ENCODE measurements at regions not wholly inside any gene's neighbourhood (a gene's known extent, or its start where the extent isn't known, plus 50 kb on each side); places are given as distances from the start of the nearest gene placed in this dataset.

GRCh38 chr2:152894051-152894450, 175.6 kb downstream of the ARL6IP6 start:
- TF ChIP-seq CTCF (IDR thresholded peaks at IDR 0.05): no peak
- no peak for TF ChIP-seq POLR2A (IDR thresholded peaks at IDR 0.05)
